ENCODE measurements at regions not wholly inside any gene's neighbourhood (a gene's known extent, or its start where the extent isn't known, plus 50 kb on each side); places are given as distances from the start of the nearest gene placed in this dataset.

GRCh38 chr5:153429761-153430380 is 60.6 kb upstream of the GRIA1 start:
- Histone ChIP-seq H3K27ac (replicated peaks) (no peak overlapping the region), H3K27me3 (ENCODE audit: insufficient read depth, poor library complexity, severe bottlenecking) (no peaks in the 10 kb centered on the region), H3K4me3 (replicated peaks; ENCODE audit: insufficient read depth, low read length) (no peak overlapping the region)
- no peak for TF ChIP-seq CTCF (IDR thresholded peaks at IDR 0.05; ENCODE audit: insufficient read depth, low read length)
- no peak for TF ChIP-seq GABPA (IDR thresholded peaks at IDR 0.05; ENCODE audit: low read depth)
- no peak for TF ChIP-seq SPI1 (IDR thresholded peaks at IDR 0.05; ENCODE audit: borderline replicate concordance, low read depth)
- TF ChIP-seq POLR2AphosphoS5 (IDR thresholded peaks at IDR 0.05; ENCODE audit: low read depth), result no peak
- no peak for TF ChIP-seq REST (IDR thresholded peaks at IDR 0.05; ENCODE audit: insufficient replicate concordance, low read depth)
- no peak for DNase-seq (ENCODE audit: low read depth in 1 of 2, low spot score in 1 of 2)

- no peaks in the 10 kb centered on the region for H3K27me3 ChIP-seq (ENCODE audit: insufficient read depth, poor library complexity, severe bottlenecking)
- no peak overlapping the region for H3K27ac ChIP-seq (replicated peaks)
- TF ChIP-seq CTCF (IDR thresholded peaks at IDR 0.05; ENCODE audit: insufficient read depth, low read length) (no peak), SPI1 (IDR thresholded peaks at IDR 0.05; ENCODE audit: borderline replicate concordance, low read depth) (no peak), GABPA (IDR thresholded peaks at IDR 0.05; ENCODE audit: low read depth) (no peak), REST (IDR thresholded peaks at IDR 0.05; ENCODE audit: insufficient replicate concordance, low read depth) (no peak), POLR2AphosphoS5 (IDR thresholded peaks at IDR 0.05; ENCODE audit: low read depth) (no peak)
- DNase-seq (ENCODE audit: low read depth in 1 of 2, low spot score in 1 of 2), result no peak
- H3K4me3 ChIP-seq (replicated peaks; ENCODE audit: insufficient read depth, low read length), result no peak overlapping the region
These were observed 57.9 kb upstream of the GRIA1 start for GRCh38 chr5:153432583-153432982.

GRCh38 chr5:153437251-153437650 is 53.2 kb upstream of the GRIA1 start:
- no peak overlapping the region for H3K4me3 ChIP-seq (replicated peaks; ENCODE audit: insufficient read depth, low read length)
- no peak for TF ChIP-seq SPI1 (IDR thresholded peaks at IDR 0.05; ENCODE audit: borderline replicate concordance, low read depth)
- TF ChIP-seq POLR2AphosphoS5 (IDR thresholded peaks at IDR 0.05; ENCODE audit: low read depth), result no peak
- TF ChIP-seq REST (IDR thresholded peaks at IDR 0.05; ENCODE audit: insufficient replicate concordance, low read depth), result no peak
- TF ChIP-seq CTCF (IDR thresholded peaks at IDR 0.05; ENCODE audit: insufficient read depth, low read length), result no peak
- no peak for TF ChIP-seq GABPA (IDR thresholded peaks at IDR 0.05; ENCODE audit: low read depth)
- DNase-seq (ENCODE audit: low read depth in 1 of 2, low spot score in 1 of 2), result no peak
- no peak overlapping the region for H3K27ac ChIP-seq (replicated peaks)
- H3K27me3 ChIP-seq (ENCODE audit: insufficient read depth, poor library complexity, severe bottlenecking), result no peaks in the 10 kb centered on the region
